ENCODE measurements at regions not wholly inside any gene's neighbourhood (a gene's known extent, or its start where the extent isn't known, plus 50 kb on each side); places are given as distances from the start of the nearest gene placed in this dataset.
A peak's percentile ranks its signal among the peaks of the same experiment; 100 is the strongest.

DNA sequence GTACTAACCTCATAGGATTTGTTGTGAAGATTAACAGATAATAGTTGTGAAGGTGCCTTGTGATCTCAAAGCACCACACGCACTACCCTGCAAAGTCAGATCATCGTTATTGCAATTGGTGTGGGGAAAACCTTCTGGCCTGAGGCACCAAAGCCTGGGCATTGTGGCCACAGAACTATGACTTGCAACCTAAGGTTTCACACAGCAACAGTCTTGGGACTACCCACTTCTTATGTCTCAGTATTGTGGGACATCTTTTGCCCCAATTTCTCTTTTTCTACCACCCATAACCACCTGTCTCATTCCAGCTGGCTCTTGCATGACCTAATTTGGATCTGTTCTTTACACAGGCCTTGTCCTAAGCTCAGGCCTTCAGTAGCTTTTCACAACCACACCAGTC, 247.8 kb upstream of the NR4A3 start:
- in situ Hi-C loops (cut with MboI) = no loop called here

DNA sequence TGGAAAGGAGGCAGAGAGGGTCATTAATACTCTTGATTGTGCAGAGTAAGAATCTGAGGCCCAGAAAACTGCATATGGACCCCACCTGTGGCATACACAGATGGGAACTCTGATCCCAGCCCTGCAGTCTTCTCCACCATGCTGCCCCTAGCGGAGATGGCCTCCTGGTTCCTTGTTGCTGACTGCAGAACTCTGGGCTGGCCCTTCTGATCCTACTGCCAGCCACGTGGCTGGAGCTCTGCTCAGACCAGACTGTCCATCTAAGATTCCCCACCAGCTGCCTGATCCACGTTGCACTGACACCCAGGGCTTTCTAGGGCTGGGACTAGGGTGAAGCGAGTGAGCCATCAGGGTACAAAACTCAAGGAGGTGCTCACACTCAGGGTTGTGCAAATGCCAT, 245.7 kb upstream of the NR4A3 start:
- Histone ChIP-seq H3K36me3 (ENCODE audit: control insufficient read depth, insufficient read depth, low read length) (no peaks in the 10 kb centered on the region), H3K79me2 (ENCODE audit: control insufficient read depth, insufficient read depth, low read length) (no peaks in the 10 kb centered on the region), H3K4me3 (no peak overlapping the region), H3K27ac (ENCODE audit: extremely low read depth, low read depth, low read length) (no peak overlapping the region), H3K4me2 (ENCODE audit: insufficient read depth, low read length) (no peak overlapping the region), H3K9me3 (replicated peaks; ENCODE audit: control insufficient read depth, insufficient read depth, low read depth, low read length) (no peaks in the 10 kb centered on the region), H3K9ac (ENCODE audit: insufficient read depth in 1 of 2, low read depth in 2 of 2, low read length in 2 of 2) (no peak overlapping the region), H2AFZ (ENCODE audit: low read depth, low read length) (no peak overlapping the region), H3K4me1 (replicated peaks in 1 of 2; ENCODE audit: control insufficient read depth in 2 of 2, insufficient read depth in 2 of 2, low read length in 2 of 2) (no peaks in the 10 kb centered on the region), H3K9me1 (ENCODE audit: control insufficient read depth, insufficient read depth, low read length) (no peaks in the 10 kb centered on the region), H3K27me3 (ENCODE audit: control insufficient read depth in 2 of 2, insufficient read depth in 2 of 2, low read length in 2 of 2) (no peaks in the 10 kb centered on the region), H4K20me1 (replicated peaks; ENCODE audit: control insufficient read depth, insufficient read depth, low read length) (no peaks in the 10 kb centered on the region)
- POLR2A ChIA-PET = interaction anchor here (0.6 to 1.1 kb wide), 2 partner anchors 13 to 160 kb away, joined by 3 read pairs; no protein-coding TSS in a partner anchor
- peak; percentile 58 for FAIRE-seq
- WGBS (ENCODE audit: insufficient coverage, low coverage, missing lambda C conversion rate) = 0% methylated on average over 4 of the region's 4 CpGs
- in situ Hi-C loops (cut with MboI) (no loop called here), intact Hi-C loops (cut with micrococcal nuclease) (loop anchor here (10.0 kb wide), 2 partner anchors 99 to 311 kb away; no protein-coding TSS in a partner anchor)
- CTCF ChIA-PET (ENCODE audit: low intra/inter-chr PET ratio) = no interaction called here
- peak; percentile 94 for ATAC-seq
- BruUV-seq (replicated peaks) = no TSS peak
- peak; percentile 20 to 33 (median 32) for DNase-seq (ENCODE audit: extremely low read depth in 1 of 4, low spot score in 3 of 4)
- TF ChIP-seq MYC (IDR thresholded peaks at IDR 0.05; ENCODE audit: low read depth, low read length) (no peak), MYC (CRISPR knock-in tag; IDR thresholded peaks at IDR 0.05; ENCODE audit: borderline replicate concordance, low read depth) (no peak), GTF2E2 (tag; IDR thresholded peaks at IDR 0.05) (no peak)
- TF ChIP-seq, protein P1, sequence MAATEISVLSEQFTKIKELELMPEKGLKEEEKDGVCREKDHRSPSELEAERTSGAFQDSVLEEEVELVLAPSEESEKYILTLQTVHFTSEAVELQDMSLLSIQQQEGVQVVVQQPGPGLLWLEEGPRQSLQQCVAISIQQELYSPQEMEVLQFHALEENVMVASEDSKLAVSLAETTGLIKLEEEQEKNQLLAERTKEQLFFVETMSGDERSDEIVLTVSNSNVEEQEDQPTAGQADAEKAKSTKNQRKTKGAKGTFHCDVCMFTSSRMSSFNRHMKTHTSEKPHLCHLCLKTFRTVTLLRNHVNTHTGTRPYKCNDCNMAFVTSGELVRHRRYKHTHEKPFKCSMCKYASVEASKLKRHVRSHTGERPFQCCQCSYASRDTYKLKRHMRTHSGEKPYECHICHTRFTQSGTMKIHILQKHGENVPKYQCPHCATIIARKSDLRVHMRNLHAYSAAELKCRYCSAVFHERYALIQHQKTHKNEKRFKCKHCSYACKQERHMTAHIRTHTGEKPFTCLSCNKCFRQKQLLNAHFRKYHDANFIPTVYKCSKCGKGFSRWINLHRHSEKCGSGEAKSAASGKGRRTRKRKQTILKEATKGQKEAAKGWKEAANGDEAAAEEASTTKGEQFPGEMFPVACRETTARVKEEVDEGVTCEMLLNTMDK (IDR thresholded peaks at IDR 0.05; ENCODE audit: borderline replicate concordance, insufficient read depth, low read depth, low read length, poor library complexity, severe bottlenecking) = peak; percentile 33
- TF ChIP-seq, protein P2, sequence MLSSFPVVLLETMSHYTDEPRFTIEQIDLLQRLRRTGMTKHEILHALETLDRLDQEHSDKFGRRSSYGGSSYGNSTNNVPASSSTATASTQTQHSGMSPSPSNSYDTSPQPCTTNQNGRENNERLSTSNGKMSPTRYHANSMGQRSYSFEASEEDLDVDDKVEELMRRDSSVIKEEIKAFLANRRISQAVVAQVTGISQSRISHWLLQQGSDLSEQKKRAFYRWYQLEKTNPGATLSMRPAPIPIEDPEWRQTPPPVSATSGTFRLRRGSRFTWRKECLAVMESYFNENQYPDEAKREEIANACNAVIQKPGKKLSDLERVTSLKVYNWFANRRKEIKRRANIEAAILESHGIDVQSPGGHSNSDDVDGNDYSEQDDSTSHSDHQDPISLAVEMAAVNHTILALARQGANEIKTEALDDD (IDR thresholded peaks at IDR 0.05) = no peak
- TF ChIP-seq, protein P3, sequence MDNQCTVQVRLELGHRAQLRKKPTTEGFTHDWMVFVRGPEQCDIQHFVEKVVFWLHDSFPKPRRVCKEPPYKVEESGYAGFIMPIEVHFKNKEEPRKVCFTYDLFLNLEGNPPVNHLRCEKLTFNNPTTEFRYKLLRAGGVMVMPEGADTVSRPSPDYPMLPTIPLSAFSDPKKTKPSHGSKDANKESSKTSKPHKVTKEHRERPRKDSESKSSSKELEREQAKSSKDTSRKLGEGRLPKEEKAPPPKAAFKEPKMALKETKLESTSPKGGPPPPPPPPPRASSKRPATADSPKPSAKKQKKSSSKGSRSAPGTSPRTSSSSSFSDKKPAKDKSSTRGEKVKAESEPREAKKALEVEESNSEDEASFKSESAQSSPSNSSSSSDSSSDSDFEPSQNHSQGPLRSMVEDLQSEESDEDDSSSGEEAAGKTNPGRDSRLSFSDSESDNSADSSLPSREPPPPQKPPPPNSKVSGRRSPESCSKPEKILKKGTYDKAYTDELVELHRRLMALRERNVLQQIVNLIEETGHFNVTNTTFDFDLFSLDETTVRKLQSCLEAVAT (IDR thresholded peaks at IDR 0.05) = no peak

More for the DNA sequence above, 247.8 kb upstream of the NR4A3 start:
- H3K36me3 ChIP-seq (ENCODE audit: control insufficient read depth, insufficient read depth, low read length) = no peaks in the 10 kb centered on the region
- intact Hi-C loops (cut with micrococcal nuclease) = loop anchor here (10.0 kb wide), 2 partner anchors 101 to 309 kb away; no protein-coding TSS in a partner anchor
- ATAC-seq (no peak), FAIRE-seq (no peak), DNase-seq (ENCODE audit: extremely low read depth in 1 of 4, low spot score in 3 of 4) (no peak)
- H3K9me1 ChIP-seq (ENCODE audit: control insufficient read depth, insufficient read depth, low read length) = no peaks in the 10 kb centered on the region
- BruUV-seq (replicated peaks) = no TSS peak
- no peak overlapping the region for H3K4me3 ChIP-seq
- no peak overlapping the region for H2AFZ ChIP-seq (ENCODE audit: low read depth, low read length)
- H3K27ac ChIP-seq (ENCODE audit: extremely low read depth, low read depth, low read length) = no peak overlapping the region
- no peaks in the 10 kb centered on the region for H4K20me1 ChIP-seq (replicated peaks; ENCODE audit: control insufficient read depth, insufficient read depth, low read length)
- no peaks in the 10 kb centered on the region for H3K4me1 ChIP-seq (replicated peaks in 1 of 2; ENCODE audit: control insufficient read depth in 2 of 2, insufficient read depth in 2 of 2, low read length in 2 of 2)
- ChIA-PET CTCF (ENCODE audit: low intra/inter-chr PET ratio) (no interaction called here), POLR2A (interaction anchor here (0.6 kb wide), 1 partner anchor 1714 kb away, joined by 4 read pairs; no protein-coding TSS in a partner anchor)
- no peaks in the 10 kb centered on the region for H3K79me2 ChIP-seq (ENCODE audit: control insufficient read depth, insufficient read depth, low read length)
- H3K4me2 ChIP-seq (ENCODE audit: insufficient read depth, low read length) = no peak overlapping the region
- TF ChIP-seq PURB (CRISPR knock-in tag; IDR thresholded peaks at IDR 0.05; ENCODE audit: low read depth) = no peak
- no peak for TF ChIP-seq RNF2 (IDR thresholded peaks at IDR 0.05)
- TF ChIP-seq SRSF7 (optimal IDR thresholded peaks at IDR 0.05; ENCODE audit: low read depth, low read length) = no peak
- TF ChIP-seq, protein P4, sequence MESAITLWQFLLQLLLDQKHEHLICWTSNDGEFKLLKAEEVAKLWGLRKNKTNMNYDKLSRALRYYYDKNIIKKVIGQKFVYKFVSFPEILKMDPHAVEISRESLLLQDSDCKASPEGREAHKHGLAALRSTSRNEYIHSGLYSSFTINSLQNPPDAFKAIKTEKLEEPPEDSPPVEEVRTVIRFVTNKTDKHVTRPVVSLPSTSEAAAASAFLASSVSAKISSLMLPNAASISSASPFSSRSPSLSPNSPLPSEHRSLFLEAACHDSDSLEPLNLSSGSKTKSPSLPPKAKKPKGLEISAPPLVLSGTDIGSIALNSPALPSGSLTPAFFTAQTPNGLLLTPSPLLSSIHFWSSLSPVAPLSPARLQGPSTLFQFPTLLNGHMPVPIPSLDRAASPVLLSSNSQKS (CRISPR knock-in tag; IDR thresholded peaks at IDR 0.05) = no peak
- TF ChIP-seq KAT8 (IDR thresholded peaks at IDR 0.05; ENCODE audit: low read depth) = no peak
- TF ChIP-seq RBFOX2 (IDR thresholded peaks at IDR 0.05; ENCODE audit: low read depth, low read length) = no peak
- 0% methylated on average over 2 of the region's 2 CpGs for WGBS (ENCODE audit: insufficient coverage, low coverage, missing lambda C conversion rate)
- H3K27me3 ChIP-seq (ENCODE audit: control insufficient read depth in 2 of 2, insufficient read depth in 2 of 2, low read length in 2 of 2) = no peaks in the 10 kb centered on the region; a peak in 1 of 5 replicates
- H3K9ac ChIP-seq (ENCODE audit: insufficient read depth in 1 of 2, low read depth in 2 of 2, low read length in 2 of 2) = no peak overlapping the region
- H3K9me3 ChIP-seq (replicated peaks; ENCODE audit: control insufficient read depth, insufficient read depth, low read depth, low read length) = no peaks in the 10 kb centered on the region
